HG02884 (cell line): ENCODE measurements at regions not wholly inside any gene's neighbourhood (a gene's known extent, or its start where the extent isn't known, plus 50 kb on each side); places are given as distances from the start of the nearest gene placed in this dataset.
A peak's percentile ranks its signal among the peaks of the same experiment; 100 is the strongest.
"Not testable (repeated sequence)": the region's sequence is repeated elsewhere in the genome, so short reads cannot be mapped to it uniquely, and the experiment has no call there.

ENCODE experiments used
- ATAC-seq: cut with Tn5 transposase; IDR thresholded peaks from one replicate; pipeline ENCODE4 v1.9.1; 2021; ENCODE audit warnings: mild to moderate bottlenecking, moderate library complexity; ENCODE audit not compliant: unreplicated experiment

- no peak for ATAC-seq
Measured at GRCh38 chr1:94362466-94363058, 55.6 kb upstream of the ABCD3 start.

- ATAC-seq, result no peak
Measured at GRCh38 chr1:94358630-94359599, 59.3 kb upstream of the ABCD3 start.

- no peak for ATAC-seq
Measured at GRCh38 chr1:94357661-94358060, 60.5 kb upstream of the ABCD3 start.

- no peak for ATAC-seq
Measured at GRCh38 chr1:94355485-94355980, 62.7 kb upstream of the ABCD3 start.

- ATAC-seq, result no peak
Measured at GRCh38 chr1:94351481-94351880, 66.7 kb upstream of the ABCD3 start.

- no peak for ATAC-seq
Measured at GRCh38 chr1:94350350-94350924, 67.8 kb upstream of the ABCD3 start.

GRCh38 chr1:94349853-94350252 is 68.3 kb upstream of the ABCD3 start:
- ATAC-seq, result no peak

GRCh38 chr1:94348386-94348785 is 69.8 kb upstream of the ABCD3 start:
- ATAC-seq, result not testable (repeated sequence)

GRCh38 chr1:94345148-94345721 is 73.0 kb upstream of the ABCD3 start:
- ATAC-seq, result no peak

GRCh38 chr1:94342416-94342815 is 75.8 kb upstream of the ABCD3 start:
- ATAC-seq, result no peak

GRCh38 chr1:94339206-94339927 is 78.8 kb upstream of the ABCD3 start:
- ATAC-seq, result no peak

GRCh38 chr1:94336991-94337390 is 81.2 kb upstream of the ABCD3 start:
- no peak for ATAC-seq

- ATAC-seq, result peak; percentile 35
Measured at GRCh38 chr1:94335950-94336349, 82.2 kb upstream of the ABCD3 start.

GRCh38 chr1:94335447-94335846 is 82.7 kb upstream of the ABCD3 start:
- no peak for ATAC-seq

GRCh38 chr1:94334764-94335163 is 83.4 kb upstream of the ABCD3 start:
- no peak for ATAC-seq

GRCh38 chr1:94332952-94333351 is 85.2 kb upstream of the ABCD3 start:
- no peak for ATAC-seq

GRCh38 chr1:94332516-94332915 is 85.7 kb upstream of the ABCD3 start:
- no peak for ATAC-seq

GRCh38 chr1:94329986-94330385 is 88.2 kb upstream of the ABCD3 start:
- ATAC-seq, result no peak

GRCh38 chr1:94329276-94329675 is 88.9 kb upstream of the ABCD3 start:
- ATAC-seq, result no peak

GRCh38 chr1:94327001-94327690 is 89.8 kb upstream of the ARHGAP29 start:
- no peak for ATAC-seq
